GM19455 (cell line): ENCODE measurements at regions not wholly inside any gene's neighbourhood (a gene's known extent, or its start where the extent isn't known, plus 50 kb on each side); places are given as distances from the start of the nearest gene placed in this dataset.
"Not testable (repeated sequence)": the region's sequence is repeated elsewhere in the genome, so short reads cannot be mapped to it uniquely, and the experiment has no call there.

Source experiments
- ATAC-seq: cut with Tn5 transposase; IDR thresholded peaks from one replicate; pipeline ENCODE4 v1.9.1; 2021; ENCODE audit not compliant: unreplicated experiment

DNA sequence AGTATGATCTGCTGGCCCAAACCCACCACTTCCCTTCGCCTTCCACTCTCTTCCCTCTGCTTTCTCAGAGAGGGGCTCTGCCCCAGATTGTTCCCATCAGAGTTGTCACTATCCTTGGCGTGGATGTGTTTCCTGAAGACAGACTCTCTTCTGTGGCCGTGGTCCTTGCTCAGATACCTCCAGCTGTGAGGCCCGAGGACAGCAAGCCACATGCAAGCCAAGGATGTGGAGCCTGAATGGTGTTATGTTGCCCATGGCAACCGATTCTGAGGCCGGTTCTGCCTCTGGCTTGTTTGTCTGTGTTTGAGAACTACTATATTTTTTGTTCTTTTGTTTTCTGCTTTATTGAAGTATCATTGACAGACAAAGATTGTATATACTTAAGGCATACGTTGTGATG is 247.4 kb upstream of the PODXL start:
- ATAC-seq = no peak

DNA sequence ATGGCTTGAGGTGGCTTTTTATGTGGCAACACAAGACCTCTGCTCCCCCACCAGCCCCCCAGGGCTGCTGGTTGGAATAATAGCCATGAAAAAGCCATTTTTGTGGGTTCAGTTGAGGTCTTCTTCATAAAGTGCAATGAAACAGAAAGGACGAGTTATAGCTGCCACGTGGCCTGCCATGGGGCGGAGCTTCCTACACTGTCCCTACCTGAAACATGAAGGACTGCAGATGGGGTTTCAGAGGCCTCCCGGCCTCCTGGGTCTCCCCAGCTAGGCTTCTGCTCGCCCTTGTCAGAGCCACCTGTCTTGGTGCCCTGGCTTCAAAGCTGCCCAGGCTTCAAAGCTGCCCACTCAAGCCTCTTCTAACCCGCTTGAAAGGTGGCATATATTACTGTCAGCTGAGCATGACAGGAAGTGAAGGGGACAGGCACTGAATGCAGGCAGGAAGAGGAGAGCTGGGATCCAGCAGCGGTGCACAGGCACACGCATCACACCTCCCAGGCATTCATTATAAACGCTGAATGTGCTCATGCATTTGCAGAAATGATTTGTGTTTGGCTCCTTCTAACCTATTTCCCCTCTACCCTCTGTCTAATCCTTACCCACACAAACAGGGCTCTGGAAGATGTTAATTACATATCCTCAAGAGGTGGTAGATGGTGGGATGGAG is 245.9 kb upstream of the PODXL start:
- no peak for ATAC-seq

DNA sequence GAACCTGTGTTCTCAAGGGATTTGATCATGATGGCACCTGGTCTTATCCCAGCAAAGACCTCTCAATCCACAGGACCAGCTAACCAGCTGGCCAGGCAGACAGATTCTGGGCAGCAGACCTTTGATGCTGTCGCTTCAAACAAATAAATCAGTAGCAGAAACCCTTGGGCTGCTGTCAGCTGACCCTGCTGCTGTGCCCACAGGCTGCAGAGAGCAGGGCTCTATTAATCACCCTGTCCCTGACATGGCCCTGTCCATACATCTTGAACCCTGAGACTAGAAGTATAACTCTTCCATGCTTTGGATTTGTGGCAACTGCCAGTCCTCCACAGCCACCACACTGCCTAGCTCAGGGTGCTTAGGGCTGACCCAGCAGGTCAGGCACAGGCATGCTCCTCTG is 244.1 kb upstream of the PODXL start:
- ATAC-seq = no peak

DNA sequence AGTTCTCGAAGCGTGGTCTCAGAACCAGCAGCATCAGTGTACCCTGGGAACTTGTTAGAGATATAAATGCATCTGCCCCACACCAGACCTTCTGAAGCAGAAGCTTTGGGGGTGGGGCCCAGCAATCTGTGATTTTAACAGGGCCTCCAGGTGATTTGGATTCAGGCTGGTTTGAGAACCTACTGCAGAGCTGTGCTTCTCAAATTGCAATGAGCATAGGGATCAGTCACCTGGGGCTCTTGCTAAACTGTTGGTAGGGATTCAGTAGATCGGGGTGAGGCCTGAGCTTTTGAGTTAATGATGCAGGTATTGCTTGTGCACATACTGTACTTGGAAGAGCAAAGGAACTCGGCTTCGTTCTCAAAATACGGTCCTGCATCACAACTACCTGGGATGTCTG is 243.6 kb upstream of the PODXL start:
- ATAC-seq = no peak

DNA sequence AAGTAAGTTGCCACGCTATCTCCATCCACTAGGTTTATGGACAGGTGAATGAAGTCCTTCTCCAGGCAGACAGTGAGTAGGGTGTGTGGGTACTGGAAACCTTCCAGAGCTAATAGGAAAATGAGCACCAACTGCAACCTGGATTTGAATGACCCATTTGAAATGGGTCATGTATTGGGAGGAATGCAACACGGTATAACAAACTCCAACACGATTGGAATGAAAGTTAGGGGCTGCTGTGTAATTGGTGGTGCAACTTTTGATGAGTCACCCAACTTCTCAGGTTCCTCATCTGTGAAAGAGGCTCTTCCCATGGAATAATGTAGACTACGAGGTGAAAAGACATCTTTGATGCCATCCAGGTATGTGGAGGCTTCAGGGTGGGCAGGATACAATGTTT is 241.4 kb upstream of the PODXL start:
- no peak for ATAC-seq

DNA sequence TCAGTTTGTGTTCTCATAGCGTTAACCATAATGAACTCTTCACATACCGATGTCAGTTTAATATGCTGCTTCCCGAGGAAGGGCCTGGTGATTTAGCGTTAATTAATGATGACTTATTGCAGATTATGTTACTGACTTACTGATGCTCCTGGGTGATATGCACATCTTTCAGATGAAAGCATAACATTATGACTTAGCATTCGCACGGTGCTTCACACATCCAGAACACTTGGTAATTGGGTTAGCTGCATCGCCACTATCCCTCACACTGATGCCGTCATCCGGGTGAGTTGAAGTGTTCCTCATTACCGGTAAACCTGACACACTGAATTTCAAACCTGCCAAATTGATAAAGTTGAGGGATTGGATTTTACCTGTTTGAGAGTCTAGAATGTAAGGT is 239.0 kb upstream of the PODXL start:
- no peak for ATAC-seq

DNA sequence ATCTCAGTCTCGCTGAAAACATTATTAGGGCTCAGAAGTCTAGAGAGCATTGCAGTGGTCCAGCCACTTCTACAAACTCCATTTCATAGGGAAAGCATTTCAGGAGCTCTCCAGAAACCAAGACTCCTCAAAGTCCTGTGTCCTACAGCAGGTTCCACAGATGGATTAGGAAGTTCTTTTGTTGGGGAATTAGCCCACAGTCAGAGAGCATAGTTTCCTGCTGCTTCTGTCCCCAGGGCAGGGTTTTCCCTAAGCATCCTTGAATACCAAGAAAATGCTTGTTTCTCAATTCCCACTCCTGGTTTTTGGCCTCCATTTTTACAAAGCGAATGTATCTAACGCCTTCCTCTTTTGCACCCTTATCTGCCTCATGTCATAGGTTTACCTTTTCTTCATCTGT is 235.9 kb upstream of the PODXL start:
- ATAC-seq = no peak

DNA sequence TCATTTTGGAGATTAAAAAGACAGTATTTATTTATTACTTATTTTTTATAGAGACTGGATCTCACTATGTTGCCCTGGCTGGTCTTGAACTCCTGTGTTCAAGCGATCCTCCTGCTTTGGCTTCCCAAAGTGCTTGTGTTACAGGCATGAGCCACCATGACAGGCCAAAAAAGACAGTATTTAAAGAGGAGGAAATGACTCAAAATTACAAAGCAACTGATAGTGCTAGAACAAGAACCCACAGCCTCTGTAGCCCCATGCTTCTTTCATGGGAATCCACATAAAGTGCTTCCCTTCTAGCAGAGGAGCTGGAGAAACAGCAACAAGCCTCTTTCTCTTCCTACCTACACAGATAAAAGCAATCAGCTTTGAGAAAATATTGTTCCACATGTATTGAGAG is 230.7 kb upstream of the PODXL start:
- no peak for ATAC-seq

DNA sequence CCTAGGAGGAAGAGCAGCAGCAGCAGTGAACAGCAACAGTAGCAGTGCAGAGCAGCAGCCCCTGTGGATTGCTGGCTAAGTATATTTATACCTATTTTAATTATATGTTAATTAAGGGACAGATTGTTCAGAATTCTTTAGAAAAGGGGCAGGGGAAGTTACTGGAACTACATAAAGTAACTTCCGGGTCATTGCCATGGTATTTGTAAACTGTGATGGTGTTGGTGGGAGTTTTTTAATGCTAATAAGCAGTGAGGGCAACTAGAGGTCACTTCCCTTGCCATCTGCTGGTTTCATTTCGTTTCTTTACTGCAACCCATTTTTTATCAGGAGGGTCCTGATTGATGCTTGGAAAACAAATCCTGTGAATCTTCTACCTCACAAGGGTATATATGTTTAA is 229.8 kb upstream of the PODXL start:
- ATAC-seq = no peak

DNA sequence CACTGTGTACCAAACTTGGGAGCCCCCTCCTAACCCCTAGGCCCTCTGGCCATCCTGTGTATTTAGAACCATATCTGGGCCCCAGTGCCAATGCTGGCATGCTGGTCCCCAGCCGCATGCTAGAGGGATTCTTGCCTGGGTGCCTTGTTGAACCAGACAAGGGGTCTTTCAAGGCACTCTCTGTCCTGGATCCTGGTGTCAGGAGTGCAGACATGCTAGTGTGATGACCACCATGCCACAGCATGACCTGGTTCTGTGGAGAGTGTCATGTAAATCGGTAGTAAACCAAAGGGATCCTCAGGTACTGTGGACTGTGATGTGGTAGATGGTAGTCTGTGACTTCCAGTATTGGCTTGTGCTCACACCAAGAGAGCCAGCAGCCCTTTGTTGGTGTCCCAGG is 222.2 kb upstream of the PODXL start:
- no peak for ATAC-seq

DNA sequence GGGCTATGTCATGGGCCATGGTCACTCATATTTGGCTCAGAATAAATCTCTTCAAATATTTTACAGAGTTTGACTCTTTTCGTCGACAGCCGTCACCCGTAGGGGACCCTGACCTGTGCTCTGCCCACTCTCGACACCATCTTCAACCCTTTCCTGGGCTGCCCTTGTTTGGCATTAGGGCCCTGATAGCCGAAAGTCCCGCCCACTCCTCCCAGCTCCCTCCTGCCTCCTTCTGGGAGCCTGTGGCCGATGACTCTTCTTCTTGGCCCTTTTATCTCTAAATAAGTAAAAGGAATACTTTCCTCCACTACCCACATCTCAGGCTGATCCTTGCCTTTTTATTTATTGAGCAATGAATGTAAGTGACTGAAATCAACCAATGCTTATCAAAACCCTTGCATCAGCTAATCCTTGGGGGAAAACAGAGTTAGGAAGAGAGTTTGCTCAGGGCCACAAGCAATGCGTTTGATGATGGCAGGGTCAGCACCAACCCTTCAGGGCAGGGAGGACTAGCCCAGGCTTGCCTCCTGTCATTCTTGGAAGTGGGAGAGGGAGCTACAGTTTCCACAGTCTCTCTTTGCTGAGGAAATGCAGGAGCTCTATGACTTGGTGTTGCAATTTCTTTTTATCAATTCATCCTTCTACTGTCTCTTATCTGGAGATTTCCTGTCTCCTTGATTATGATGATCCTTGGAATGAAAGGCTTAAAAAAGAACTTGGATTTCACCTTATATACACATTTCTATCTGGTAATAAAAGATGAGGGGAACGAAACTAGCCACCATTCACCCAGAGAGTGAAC is 218.2 kb upstream of the PODXL start:
- ATAC-seq = no peak

DNA sequence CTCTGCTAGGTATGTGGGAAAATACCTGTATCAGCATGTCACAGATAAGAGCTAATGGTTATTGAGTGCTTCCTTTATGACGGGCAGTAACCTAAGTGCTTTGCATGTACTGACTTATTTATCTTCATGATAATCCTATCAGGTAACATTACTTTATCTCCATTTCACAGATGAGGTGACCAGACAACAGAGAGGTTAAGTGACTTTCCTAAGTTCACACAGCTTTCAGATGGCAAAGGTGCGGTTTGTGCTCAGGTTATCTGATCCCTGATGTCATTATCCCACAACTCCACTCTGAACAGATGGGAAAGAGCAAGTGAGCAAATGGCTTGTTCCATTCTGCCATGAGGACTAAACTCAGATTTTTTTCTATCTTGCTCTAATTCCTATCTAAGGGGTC is 217.0 kb upstream of the PODXL start:
- ATAC-seq = no peak

DNA sequence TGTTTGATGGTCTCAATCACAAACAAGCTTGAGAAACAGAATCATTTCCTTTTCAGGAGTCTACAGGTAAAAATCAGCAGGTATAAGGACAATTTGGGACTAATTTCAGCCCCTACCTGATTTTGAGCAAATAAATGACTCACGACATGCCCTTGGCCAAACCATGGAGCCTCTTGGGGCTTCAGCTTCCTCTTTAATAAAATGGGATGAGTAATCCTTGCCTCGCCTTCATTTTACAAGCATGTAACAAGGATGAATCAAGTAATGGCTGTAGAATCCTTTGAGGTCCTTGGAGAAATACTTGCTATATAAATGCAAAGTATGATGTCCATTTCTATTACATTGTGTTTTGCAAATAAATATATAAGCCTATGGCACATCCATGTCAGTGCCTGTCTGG is 212.8 kb upstream of the PODXL start:
- no peak for ATAC-seq

DNA sequence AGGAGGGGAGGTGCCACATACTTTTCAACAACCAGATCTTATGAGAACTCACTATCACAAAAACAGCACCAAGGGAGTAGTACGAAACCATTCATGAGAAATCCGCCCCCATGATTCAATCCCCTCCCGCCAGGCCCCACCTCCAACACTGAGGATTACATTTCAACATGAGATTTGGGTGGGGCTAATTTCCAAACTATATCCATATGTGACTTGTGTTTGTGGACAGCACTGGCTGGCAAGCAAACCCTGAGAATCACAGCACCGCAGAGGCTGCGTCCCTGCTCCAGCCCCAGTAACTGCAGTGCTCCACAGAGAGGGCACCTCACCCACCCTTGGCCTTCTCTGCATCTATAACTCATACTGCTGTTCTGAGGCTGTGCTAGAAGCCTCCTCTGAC is 211.2 kb upstream of the PODXL start:
- no peak for ATAC-seq

DNA sequence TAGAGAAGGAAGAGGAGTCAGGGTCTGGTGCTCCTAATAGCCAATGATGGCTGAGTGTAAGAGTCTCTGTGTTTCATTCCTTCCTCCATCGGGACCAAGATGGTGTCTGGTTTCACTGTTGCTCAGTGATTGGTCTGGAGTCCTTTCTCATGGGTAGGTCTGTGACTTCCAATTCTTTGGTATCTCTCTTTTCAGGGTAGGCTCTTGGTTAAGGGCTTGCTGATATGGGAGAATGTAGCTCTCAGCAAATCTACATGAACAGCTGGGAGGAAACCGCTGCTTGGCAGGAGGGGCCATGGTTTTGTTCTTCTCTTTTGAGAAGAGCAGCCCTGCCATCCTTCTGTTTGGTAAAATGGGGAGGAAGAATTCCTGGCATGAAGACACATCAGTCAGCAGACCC is 209.1 kb upstream of the PODXL start:
- ATAC-seq = no peak

DNA sequence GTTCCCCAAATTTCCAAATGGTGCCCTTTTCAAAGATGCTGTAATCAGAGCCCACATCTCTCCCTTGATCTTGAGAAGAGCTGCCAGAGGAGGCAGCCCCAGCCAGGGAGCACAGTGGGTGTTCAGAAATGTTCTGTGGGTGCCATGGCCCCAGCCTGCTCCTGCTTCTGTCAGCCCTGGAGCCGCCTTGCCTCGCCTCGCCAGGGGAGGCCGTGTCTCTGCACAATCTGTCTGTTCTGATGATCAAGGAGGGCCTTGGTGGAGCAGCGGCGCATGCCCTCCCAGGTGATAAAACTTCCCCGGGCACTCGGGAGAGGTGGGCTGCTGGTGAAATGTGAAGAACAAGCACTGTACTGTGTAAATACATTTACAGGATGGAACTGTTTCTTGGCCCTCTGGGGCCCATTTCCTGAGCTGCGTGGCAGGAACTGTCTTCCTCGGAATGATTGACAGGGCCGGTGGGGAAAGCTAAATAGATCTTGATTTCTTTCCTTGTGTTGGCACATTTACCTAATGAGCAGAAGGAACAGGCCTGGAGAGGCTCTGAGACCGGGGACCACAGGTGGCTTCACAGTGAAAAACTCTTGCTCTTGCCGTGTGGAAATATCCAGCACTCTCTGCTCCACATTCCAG is 207.8 kb upstream of the PODXL start:
- no peak for ATAC-seq

DNA sequence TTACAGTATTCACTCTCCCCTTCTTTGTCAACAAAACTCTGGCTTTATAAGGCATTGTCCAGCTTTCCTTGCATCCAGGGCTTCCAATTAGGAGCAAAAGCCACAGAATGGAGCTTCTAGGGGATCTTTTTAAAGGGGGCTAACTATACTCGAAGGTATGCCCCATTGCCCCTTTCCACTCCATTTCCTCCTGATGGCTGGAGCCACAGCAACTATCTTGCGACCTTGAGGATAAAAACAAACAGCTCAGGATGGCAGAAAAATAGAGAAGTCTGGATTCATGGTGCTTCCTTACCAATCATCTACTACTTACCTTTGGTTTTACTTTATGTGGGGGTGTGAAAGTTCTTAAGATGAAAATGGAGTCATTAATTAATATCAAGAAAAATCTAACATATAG is 206.3 kb upstream of the PODXL start:
- no peak for ATAC-seq

DNA sequence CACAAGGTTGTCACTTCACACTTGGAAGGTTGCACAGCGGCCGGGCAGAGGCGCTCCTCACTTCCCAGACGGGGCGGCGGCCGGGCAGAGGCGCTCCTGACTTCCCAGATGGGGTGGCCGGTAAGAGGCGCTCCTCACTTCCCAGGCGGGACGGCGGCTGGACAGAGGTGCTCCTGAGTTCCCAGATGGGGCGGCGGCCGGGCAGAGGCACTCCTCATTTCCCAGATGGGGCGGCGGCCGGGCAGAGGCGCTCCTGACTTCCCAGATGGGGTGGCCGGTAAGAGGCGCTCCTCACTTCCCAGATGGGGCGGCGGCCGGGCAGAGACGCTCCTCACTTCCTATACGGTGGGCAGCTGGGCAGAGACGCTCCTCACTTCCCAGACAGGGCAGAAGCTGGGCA is 199.4 kb upstream of the PODXL start:
- ATAC-seq = not testable (repeated sequence)

DNA sequence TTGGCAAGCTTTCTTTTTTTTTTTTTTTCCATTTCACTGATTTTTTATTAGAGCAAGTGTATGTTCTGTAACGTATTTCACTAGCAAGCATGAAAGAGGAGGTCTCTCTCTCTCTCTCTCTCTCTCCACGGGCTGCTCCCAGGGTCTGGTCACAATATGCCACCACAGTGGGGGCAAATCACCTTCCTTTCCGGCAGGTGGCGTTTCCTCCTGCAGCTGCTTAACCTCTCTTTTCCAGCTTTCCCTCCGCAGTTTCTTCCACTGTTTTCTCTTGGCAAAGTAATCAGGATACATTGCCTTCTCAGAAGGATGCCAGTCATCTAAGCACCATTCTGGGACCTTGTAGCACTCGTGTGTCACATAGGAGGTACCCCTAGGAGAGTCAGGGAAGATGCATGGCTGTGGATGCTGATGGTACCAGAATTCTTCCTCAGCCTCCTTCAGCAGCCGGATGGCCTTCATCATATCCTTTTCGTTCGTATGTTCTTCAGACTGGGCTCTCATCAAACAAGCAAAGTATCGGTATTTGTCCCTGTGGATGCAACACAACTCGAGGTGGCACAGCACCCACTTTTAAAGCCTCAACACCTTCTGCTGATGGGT is 197.3 kb upstream of the PODXL start:
- no peak for ATAC-seq

DNA sequence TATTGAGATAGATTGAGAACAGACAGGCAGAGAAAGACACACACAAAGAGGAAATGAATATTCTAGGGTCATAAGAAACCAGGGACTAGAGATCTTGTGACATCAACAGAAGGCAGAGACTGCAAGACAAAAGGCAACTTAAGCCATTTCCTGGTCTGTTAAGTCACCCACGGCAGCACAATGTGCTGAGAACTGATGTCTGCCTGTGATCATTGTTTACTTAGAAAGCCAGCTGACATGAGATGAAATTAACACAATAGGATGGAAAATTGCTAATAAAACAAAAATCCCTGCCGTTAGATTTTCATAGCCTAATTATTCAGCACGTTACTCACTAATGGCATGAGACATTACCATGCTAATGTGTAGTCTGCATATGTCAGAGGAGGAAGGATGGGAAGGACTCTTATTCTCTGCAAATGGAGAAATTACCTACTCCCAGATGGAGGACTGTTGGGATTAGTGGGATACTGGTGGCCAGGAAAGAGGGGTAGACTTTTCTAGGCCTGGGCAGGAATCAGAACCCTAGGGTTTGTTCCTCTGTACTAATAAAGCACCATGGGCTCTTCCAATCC is 191.3 kb upstream of the PODXL start:
- ATAC-seq = no peak

DNA sequence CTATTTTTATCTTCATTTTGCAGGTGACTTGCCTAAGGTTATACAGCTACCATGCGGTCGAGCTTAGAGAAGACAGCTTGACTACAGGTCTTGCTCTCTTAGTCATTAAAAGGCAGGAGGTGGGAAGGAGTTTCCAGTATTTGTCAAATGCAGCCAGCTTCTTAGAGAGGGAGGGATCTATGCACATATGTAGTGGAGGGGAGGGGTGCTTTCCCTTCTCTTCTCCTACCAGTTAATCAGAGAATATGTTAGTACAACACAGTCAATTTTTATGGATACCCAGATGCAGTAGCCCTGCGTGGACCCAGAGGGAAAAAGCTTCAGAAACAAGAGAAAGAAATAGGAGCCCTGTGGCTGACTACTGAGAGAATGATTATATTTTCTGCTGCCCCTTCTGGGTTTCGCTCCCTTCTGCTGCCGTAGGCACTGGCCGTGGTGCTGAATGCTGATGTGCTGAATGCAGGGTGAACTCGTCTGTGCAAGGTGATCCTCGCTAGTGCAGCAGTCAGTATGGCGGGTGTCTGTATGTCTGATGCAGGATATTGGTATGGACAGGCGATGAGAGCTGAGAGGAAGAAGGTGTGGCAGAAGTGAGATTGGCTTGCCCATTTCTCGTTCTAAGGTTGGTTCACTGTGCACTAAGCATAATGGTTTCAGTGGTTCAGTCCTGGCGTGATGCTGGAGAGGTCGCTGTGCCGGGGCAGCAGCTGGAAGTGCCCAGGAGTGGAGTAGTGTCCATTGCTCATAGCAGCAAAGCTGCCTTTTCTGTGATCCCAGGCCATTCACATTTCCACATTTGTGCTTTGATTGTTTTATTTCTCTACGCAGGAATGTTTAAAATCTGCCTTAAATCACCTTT is 189.2 kb upstream of the PODXL start:
- ATAC-seq = no peak
